HepG2 (cell line): ENCODE measurements at regions not wholly inside any gene's neighbourhood (a gene's known extent, or its start where the extent isn't known, plus 50 kb on each side); places are given as distances from the start of the nearest gene placed in this dataset.

Experiments
- ATAC-seq: fragments of 200-7000 bp; cut with Tn5 transposase; 3 replicates; pipeline ENCODE4 v1.9.1; 2020; ENCODE audit warnings: mild to moderate bottlenecking, moderate library complexity
- BruUV-seq: library from RNA; stranded (reverse); fragments of 400-500 nt; replicated peaks from 2 replicates; lab custom pipeline; 2021; lab: Mats Ljungman, UMichigan
- CTCF ChIA-PET: fragments of 300-600 bp; formaldehyde crosslinking; extraction: SDS; loops from one replicate; lab custom pipeline; 2021; ENCODE audit warnings: low total read pairs, inconsistent platforms, low intra/inter-chr PET ratio; lab: Yijun Ruan, JAX
- POLR2A ChIA-PET: fragments of 350-600 bp; sonication (Branson Sonifier 250); formaldehyde crosslinking; loops from one replicate; lab custom pipeline; 2020; ENCODE audit warnings: antibody characterized with exemption, inconsistent platforms; lab: Yijun Ruan, JAX
- DNase-seq: peaks from one replicate; pipeline ENCODE4 v3.0.0-alpha.2; 2015; ENCODE audit warnings: low spot score
- FAIRE-seq: peaks from 3 replicates; lab custom pipeline; 2011; peaks lifted over from hg19 to GRCh38; lab: Jason Lieb, UNC
- H2AFZ ChIP-seq: one replicate; pipeline ENCODE4 v1.6.1; 2011; ENCODE audit warnings: low read length, inconsistent platforms
- H3K27ac ChIP-seq: fragments of 300-600 bp; 3 replicates; pipeline ENCODE4 v1.8.0; 2011; ENCODE audit warnings: mixed run types, mild to moderate bottlenecking, mixed read lengths, low read length, inconsistent platforms; ENCODE audit not compliant: insufficient read depth; ENCODE audit errors: extremely low read length
- H3K27me3 ChIP-seq, 2 experiments: fragments of 200-600 bp in 1 of 2; 2 replicates in 1 of 2; 3 replicates in 1 of 2; pipeline versions ENCODE4 v1.6.0 to v1.8.0; 2011; ENCODE audit warnings: low read length in 2 of 2, mild to moderate bottlenecking in 2 of 2, moderate library complexity in 2 of 2, inconsistent platforms in 1 of 2; ENCODE audit not compliant: insufficient read depth in 2 of 2, control insufficient read depth in 1 of 2
- H3K36me3 ChIP-seq, 2 experiments: fragments of 200-600 bp in 1 of 2; replicated peaks in 1 of 2; 2 replicates in 1 of 2; 3 replicates in 1 of 2; pipeline versions ENCODE4 v1.5.1 to v1.8.0; 2011; ENCODE audit warnings: low read length in 2 of 2, inconsistent platforms in 1 of 2; ENCODE audit not compliant: insufficient read depth in 2 of 2, control insufficient read depth in 1 of 2
- H3K4me1 ChIP-seq: 2 replicates; pipeline ENCODE4 v1.5.1; 2012; ENCODE audit warnings: low read length, inconsistent platforms; ENCODE audit not compliant: insufficient read depth
- H3K4me2 ChIP-seq: 2 replicates; pipeline ENCODE4 v1.6.0; 2011; ENCODE audit warnings: low read depth, low read length, inconsistent platforms
- H3K4me3 ChIP-seq, 3 experiments: fragments of 200-600 bp in 1 of 3; sonication (generic), shearing (Covaris generic) in 1 of 3; replicated peaks in 1 of 3; 2 replicates each; pipeline ENCODE4 v1.5.1; 2011 to 2016; ENCODE audit warnings: low read length in 3 of 3, inconsistent platforms in 2 of 3, low read depth in 2 of 3, mild to moderate bottlenecking in 2 of 3, control low read depth in 1 of 3, mixed read lengths in 1 of 3; ENCODE audit not compliant: insufficient read depth in 1 of 3
- H3K79me2 ChIP-seq: one replicate; pipeline ENCODE4 v1.6.1; 2011; ENCODE audit warnings: low read length, inconsistent platforms; ENCODE audit not compliant: insufficient read depth
- H3K9ac ChIP-seq: 2 replicates; pipeline ENCODE4 v1.6.0; 2011; ENCODE audit warnings: mild to moderate bottlenecking, low read depth, low read length, inconsistent platforms; ENCODE audit not compliant: insufficient read depth
- H3K9me3 ChIP-seq: 2 replicates; pipeline ENCODE4 v1.5.1; 2012; ENCODE audit warnings: mild to moderate bottlenecking, low read length
- H4K20me1 ChIP-seq: 2 replicates; pipeline ENCODE4 v1.6.0; 2011; ENCODE audit warnings: inconsistent platforms, mild to moderate bottlenecking, low read length, moderate library complexity; ENCODE audit not compliant: insufficient read depth
- AHDC1 ChIP-seq: sonication (generic); formaldehyde crosslinking; IDR thresholded peaks from 2 replicates; pipeline ENCODE4 v1.5.1; 2020; ENCODE audit warnings: mild to moderate bottlenecking, missing genetic modification reagents, borderline replicate concordance
- CEBPB ChIP-seq: IDR thresholded peaks from 2 replicates; pipeline ENCODE4 v1.6.1; 2011; ENCODE audit warnings: low read depth, low read length, improper control_type of control experiment, borderline replicate concordance
- EP300 ChIP-seq, 3 experiments: sonication (generic) in 1 of 3; formaldehyde crosslinking in 1 of 3; IDR thresholded peaks; 2 replicates each; pipeline versions ENCODE4 v1.5.1 to v1.6.1; 2011 to 2020; ENCODE audit warnings: low read depth in 2 of 3, low read length in 2 of 3, borderline replicate concordance in 1 of 3, improper control_type of control experiment in 1 of 3, mild to moderate bottlenecking in 1 of 3, missing genetic modification reagents in 1 of 3, moderate library complexity in 1 of 3
- FOSL2 ChIP-seq: sonication (generic); formaldehyde crosslinking; IDR thresholded peaks from 2 replicates; pipeline ENCODE4 v1.4.0; 2020; ENCODE audit warnings: missing genetic modification reagents
- MBD4 ChIP-seq: IDR thresholded peaks from 2 replicates; pipeline ENCODE4 v1.6.1; 2012; ENCODE audit warnings: low read length, inconsistent platforms, borderline replicate concordance
- RARA ChIP-seq: IDR thresholded peaks from 2 replicates; pipeline ENCODE4 v1.6.1; 2016; ENCODE audit warnings: missing genetic modification reagents, missing compliant biosample characterization
- ZBTB40 ChIP-seq, 2 experiments: fragments of 450-650 bp in 1 of 2; sonication (generic) in 1 of 2; formaldehyde crosslinking in 1 of 2; IDR thresholded peaks; 2 replicates each; pipeline versions ENCODE4 v1.6.1 to v1.8.0; 2016 to 2022; ENCODE audit warnings: antibody characterized with exemption in 1 of 2, mild to moderate bottlenecking in 1 of 2, missing genetic modification reagents in 1 of 2
- ZNF3 ChIP-seq: IDR thresholded peaks from 2 replicates; pipeline ENCODE4 v1.7.0; 2017; ENCODE audit warnings: inconsistent platforms
- WGBS: methylation state at CpG from one replicate; pipeline ENCODE4 v1.1.6; 2017; ENCODE audit warnings: low lambda C conversion rate; 5-methylcytosine and 5-hydroxymethylcytosine counted together
- in situ Hi-C: cut with HindIII; loops from 2 replicates; pipeline ENCODE4 v1.10.0; 2017; ENCODE audit warnings: low pct_unique_long_range_greater_than_20kb; ENCODE audit not compliant: extremely low pct_ligation_motif_present
- intact Hi-C: fragments of 100-400 bp; cut with micrococcal nuclease; formaldehyde crosslinking; loops from one replicate; pipeline ENCODE4 v1.10.0; 2022; ENCODE audit not compliant: unreplicated experiment

- WGBS: under 1% methylated on average over 2 of the region's 2 CpGs
- H3K4me2 ChIP-seq: no peak overlapping the region
- no TSS peak for BruUV-seq
- H3K79me2 ChIP-seq: no peaks in the 10 kb centered on the region
- FAIRE-seq (no peak), DNase-seq (peak; percentile 67), ATAC-seq (no peak; the same call in 2 of the 3 replicates)
- intact Hi-C loops (no loop called here), in situ Hi-C loops (no loop called here)
- no peak overlapping the region for H3K27ac ChIP-seq
- ChIA-PET POLR2A (interaction anchor here (1.0 to 2.5 kb wide), 3 partner anchors 15 to 249 kb away, joined by 4 to 11 read pairs (median 4); partner anchors contain the start of gene RPL31), CTCF (no interaction called here)
- no peak overlapping the region for H3K4me3 ChIP-seq
- no peaks in the 10 kb centered on the region for H4K20me1 ChIP-seq
- H3K9me3 ChIP-seq: no peaks in the 10 kb centered on the region
- H3K36me3 ChIP-seq: no peaks in the 10 kb centered on the region
- no peak overlapping the region for H2AFZ ChIP-seq
- peaks cover 27% of the 10 kb centered on the region for H3K4me1 ChIP-seq
- H3K9ac ChIP-seq: no peak overlapping the region
- H3K27me3 ChIP-seq: peaks cover 0 to 39% of the 10 kb centered on the region in 2 experiments; a peak in 3 of 5 replicates
- TF ChIP-seq ZBTB40 (IDR thresholded peaks at IDR 0.05) (no peak), ZBTB40 (CRISPR knock-in tag; IDR thresholded peaks at IDR 0.05) (no peak), MBD4 (no peak), AHDC1 (no peak), FOSL2 (CRISPR knock-in tag) (peak; percentile 25; the same call in 1 of the 2 replicates), CEBPB (peak; percentile 98), RARA (CRISPR knock-in tag) (peak; percentile 62), EP300 (IDR thresholded peaks at IDR 0.05; ENCODE audit: low read depth in 2 of 2, low read length in 2 of 2) (peak in 1 of 2 experiments; percentile 8; a peak in 1 of 4 replicates), EP300 (CRISPR knock-in tag; IDR thresholded peaks at IDR 0.05; ENCODE audit: borderline replicate concordance) (no peak), ZNF3 (CRISPR knock-in tag) (peak; percentile 78)
These were observed 67.2 kb upstream of the NPAS2 start for GRCh38 chr2:100752628-100753333.
